SU-DHL-6 (cell line): ENCODE measurements at regions not wholly inside any gene's neighbourhood (a gene's known extent, or its start where the extent isn't known, plus 50 kb on each side); places are given as distances from the start of the nearest gene placed in this dataset.

Experiments
- EZH2phosphoT487 ChIP-seq: fragments of 200-600 bp; sonication (generic), shearing (Covaris generic); conservative IDR thresholded peaks from 2 replicates; pipeline ENCODE4 v1.6.1; 2018; ENCODE audit warnings: mild to moderate bottlenecking, antibody characterized with exemption, low read length, moderate library complexity, mixed read lengths
- TF ChIP-seq, protein P1 (sequence below): fragments of 200-600 bp; sonication (generic); IDR thresholded peaks from one replicate; pipeline ENCODE4 v1.5.1; 2017; ENCODE audit warnings: antibody characterized with exemption, mild to moderate bottlenecking, low read length, moderate library complexity; ENCODE audit not compliant: insufficient read depth, poor library complexity, severe bottlenecking

DNA sequence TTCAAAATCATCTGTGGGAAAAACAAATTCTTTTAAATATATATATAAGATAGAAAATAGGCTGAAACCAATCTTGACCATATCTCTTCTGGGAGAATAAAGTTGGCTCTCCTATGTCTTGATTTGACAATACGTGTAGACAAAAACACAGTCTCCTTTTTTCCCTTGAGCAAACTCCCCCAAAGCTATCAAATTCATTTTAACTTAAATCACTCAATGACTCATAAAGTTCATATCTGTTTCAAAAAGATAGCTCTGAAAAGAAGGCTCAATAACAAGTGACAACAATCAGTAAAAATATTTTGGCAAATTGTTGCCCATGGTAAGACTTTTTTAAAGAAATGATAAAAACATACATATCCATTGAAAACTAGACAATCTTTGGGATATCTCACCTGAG lies 236.0 kb upstream of the TENT5A start:
- TF ChIP-seq, protein P1, sequence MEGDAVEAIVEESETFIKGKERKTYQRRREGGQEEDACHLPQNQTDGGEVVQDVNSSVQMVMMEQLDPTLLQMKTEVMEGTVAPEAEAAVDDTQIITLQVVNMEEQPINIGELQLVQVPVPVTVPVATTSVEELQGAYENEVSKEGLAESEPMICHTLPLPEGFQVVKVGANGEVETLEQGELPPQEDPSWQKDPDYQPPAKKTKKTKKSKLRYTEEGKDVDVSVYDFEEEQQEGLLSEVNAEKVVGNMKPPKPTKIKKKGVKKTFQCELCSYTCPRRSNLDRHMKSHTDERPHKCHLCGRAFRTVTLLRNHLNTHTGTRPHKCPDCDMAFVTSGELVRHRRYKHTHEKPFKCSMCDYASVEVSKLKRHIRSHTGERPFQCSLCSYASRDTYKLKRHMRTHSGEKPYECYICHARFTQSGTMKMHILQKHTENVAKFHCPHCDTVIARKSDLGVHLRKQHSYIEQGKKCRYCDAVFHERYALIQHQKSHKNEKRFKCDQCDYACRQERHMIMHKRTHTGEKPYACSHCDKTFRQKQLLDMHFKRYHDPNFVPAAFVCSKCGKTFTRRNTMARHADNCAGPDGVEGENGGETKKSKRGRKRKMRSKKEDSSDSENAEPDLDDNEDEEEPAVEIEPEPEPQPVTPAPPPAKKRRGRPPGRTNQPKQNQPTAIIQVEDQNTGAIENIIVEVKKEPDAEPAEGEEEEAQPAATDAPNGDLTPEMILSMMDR: no peak
- TF ChIP-seq EZH2phosphoT487: no peak
